ENCODE measurements at regions not wholly inside any gene's neighbourhood (a gene's known extent, or its start where the extent isn't known, plus 50 kb on each side); places are given as distances from the start of the nearest gene placed in this dataset.

GRCh38 chr10:130484468-130485180 lies 348.4 kb downstream of the GLRX3 start:
- TF ChIP-seq CTCF (conservative IDR thresholded peaks at IDR 0.05; ENCODE audit: low read depth, low read length) = no peak
- no peak for TF ChIP-seq EZH2 (IDR thresholded peaks at IDR 0.05; ENCODE audit: borderline replicate concordance, low read depth, low read length, poor library complexity, severe bottlenecking)

All from A673 (cell line).